Liver (tissue), 8 donors: ENCODE measurements at regions not wholly inside any gene's neighbourhood (a gene's known extent, or its start where the extent isn't known, plus 50 kb on each side); places are given as distances from the start of the nearest gene placed in this dataset.

Experiments
- DNase-seq: peaks from one replicate; pipeline ENCODE4 v3.0.0-alpha.2; 2017; ENCODE audit warnings: low spot score
- H3K27ac ChIP-seq, 2 donors: one replicate each; pipeline ENCODE4 v1.7.0; 2013; ENCODE audit warnings: inconsistent platforms in 2 of 2, low read length in 2 of 2, control low read depth in 1 of 2, low read depth in 1 of 2, mild to moderate bottlenecking in 1 of 2
- H3K27me3 ChIP-seq, 4 donors: one replicate each; pipeline versions ENCODE4 v1.6.1 to v1.7.0; 2013; ENCODE audit warnings: low read length in 3 of 4, inconsistent platforms in 1 of 4, mild to moderate bottlenecking in 1 of 4, moderate library complexity in 1 of 4; ENCODE audit not compliant: control insufficient read depth in 4 of 4, insufficient read depth in 4 of 4
- H3K36me3 ChIP-seq, 4 donors: one replicate each; pipeline versions ENCODE4 v1.6.1 to v1.7.0; 2013; ENCODE audit warnings: low read length in 3 of 4, mild to moderate bottlenecking in 3 of 4, low read depth in 1 of 4, moderate library complexity in 1 of 4; ENCODE audit not compliant: control insufficient read depth in 4 of 4, insufficient read depth in 3 of 4
- H3K4me1 ChIP-seq, 4 donors: one replicate each; pipeline versions ENCODE4 v1.6.1 to v1.7.0; 2013; ENCODE audit warnings: low read length in 3 of 4, mild to moderate bottlenecking in 3 of 4, moderate library complexity in 1 of 4; ENCODE audit not compliant: control insufficient read depth in 4 of 4, insufficient read depth in 4 of 4
- H3K4me3 ChIP-seq, 3 donors: one replicate each; pipeline versions ENCODE4 v1.6.1 to v1.7.0; 2013; ENCODE audit warnings: low read length in 3 of 3, control low read depth in 1 of 3, low read depth in 1 of 3, mild to moderate bottlenecking in 1 of 3
- H3K9ac ChIP-seq, 2 donors: one replicate each; pipeline ENCODE4 v1.7.0; 2013; ENCODE audit warnings: low read length in 2 of 2, mild to moderate bottlenecking in 2 of 2, moderate library complexity in 2 of 2, control low read depth in 1 of 2, low read depth in 1 of 2
- H3K9me3 ChIP-seq, 4 donors: one replicate each; pipeline versions ENCODE4 v1.6.1 to v1.7.0; 2013; ENCODE audit warnings: low read length in 3 of 4; ENCODE audit not compliant: control insufficient read depth in 4 of 4
- ATF3 ChIP-seq: IDR thresholded peaks from 2 replicates; pipeline ENCODE4 v1.6.1; 2016; ENCODE audit warnings: antibody characterized with exemption
- CTCF ChIP-seq: fragments of 150-350 bp; IDR thresholded peaks from 2 replicates; pipeline ENCODE4 v1.5.1; 2017; ENCODE audit warnings: improper control_type of control experiment, low read depth, low read length; ENCODE audit not compliant: missing input control
- EGR1 ChIP-seq, 2 donors: IDR thresholded peaks; 2 replicates each; pipeline ENCODE4 v1.6.1; 2016 to 2018; ENCODE audit warnings: antibody characterized with exemption in 2 of 2, low read depth in 2 of 2
- FOXA1 ChIP-seq: IDR thresholded peaks from 2 replicates; pipeline ENCODE4 v1.6.1; 2016; ENCODE audit warnings: antibody characterized with exemption
- FOXA2 ChIP-seq: IDR thresholded peaks from 2 replicates; pipeline ENCODE4 v1.6.1; 2016; ENCODE audit warnings: antibody characterized with exemption
- GABPA ChIP-seq, 2 donors: IDR thresholded peaks in 1 of 2; conservative IDR thresholded peaks in 1 of 2; 2 replicates each; pipeline ENCODE4 v1.6.1; 2016; ENCODE audit warnings: antibody characterized with exemption in 2 of 2, mild to moderate bottlenecking in 1 of 2, moderate library complexity in 1 of 2
- HNF4A ChIP-seq, 2 donors: conservative IDR thresholded peaks; 2 replicates each; pipeline ENCODE4 v1.6.1; 2016; ENCODE audit warnings: antibody characterized with exemption in 2 of 2, mild to moderate bottlenecking in 2 of 2
- HNF4G ChIP-seq: IDR thresholded peaks from 2 replicates; pipeline ENCODE4 v1.6.1; 2016; ENCODE audit warnings: antibody characterized with exemption
- JUND ChIP-seq, 2 donors: IDR thresholded peaks; 2 replicates each; pipeline ENCODE4 v1.6.1; 2016; ENCODE audit warnings: antibody characterized with exemption in 2 of 2
- MAX ChIP-seq: IDR thresholded peaks from 2 replicates; pipeline ENCODE4 v1.6.1; 2016; ENCODE audit warnings: antibody characterized with exemption
- NR2F2 ChIP-seq: IDR thresholded peaks from 2 replicates; pipeline ENCODE4 v1.6.1; 2016; ENCODE audit warnings: antibody characterized with exemption
- RAD21 ChIP-seq, 2 donors: IDR thresholded peaks; 2 replicates each; pipeline ENCODE4 v1.6.1; 2016; ENCODE audit warnings: antibody characterized with exemption in 2 of 2, mild to moderate bottlenecking in 2 of 2
- REST ChIP-seq: IDR thresholded peaks from 2 replicates; pipeline ENCODE4 v1.6.1; 2016; ENCODE audit warnings: antibody characterized with exemption, mild to moderate bottlenecking
- RXRA ChIP-seq, 2 donors: IDR thresholded peaks; 2 replicates each; pipeline ENCODE4 v1.6.1; 2017 to 2018; ENCODE audit warnings: antibody characterized with exemption in 2 of 2, mild to moderate bottlenecking in 1 of 2
- SP1 ChIP-seq: IDR thresholded peaks from 2 replicates; pipeline ENCODE4 v1.6.1; 2018; ENCODE audit warnings: antibody characterized with exemption, mild to moderate bottlenecking
- TAF1 ChIP-seq: conservative IDR thresholded peaks from 2 replicates; pipeline ENCODE4 v1.6.1; 2016; ENCODE audit warnings: antibody characterized with exemption, mild to moderate bottlenecking
- YY1 ChIP-seq: IDR thresholded peaks from 2 replicates; pipeline ENCODE4 v1.6.1; 2016; ENCODE audit warnings: antibody characterized with exemption, mild to moderate bottlenecking
- ZBTB33 ChIP-seq: IDR thresholded peaks from 2 replicates; pipeline ENCODE4 v1.6.1; 2016; ENCODE audit warnings: antibody characterized with exemption
- whole genome bisulfite sequencing: extraction: QIAGEN DNeasy Blood & Tissue Kit; methylation state at CpG from one replicate; pipeline ENCODE4 v1.1.7; 2013; 5-methylcytosine and 5-hydroxymethylcytosine counted together
- donor health status: healthy.
- donor health status: healthy.
- donor health status: healthy.
- donor health status: healthy.
- donor health status: healthy.

- H3K27ac ChIP-seq, result no peak overlapping the region
- H3K4me1 ChIP-seq, result peaks cover 0 to 35% (median 10%) of the 10 kb centered on the region in 4 donors
- H3K36me3 ChIP-seq, result no peaks in the 10 kb centered on the region
- no peaks in the 10 kb centered on the region for H3K27me3 ChIP-seq
- no peak overlapping the region for H3K4me3 ChIP-seq
- DNase-seq, result no peak
- H3K9ac ChIP-seq, result no peak overlapping the region
- peak; percentile 20 to 36 for TF ChIP-seq HNF4A (conservative IDR thresholded peaks at IDR 0.05)
- no peak for TF ChIP-seq JUND (IDR thresholded peaks at IDR 0.05)
- no peaks in the 10 kb centered on the region for H3K9me3 ChIP-seq
Measured at GRCh38 chr4:73348185-73348584, 55.9 kb upstream of the ALB start.

GRCh38 chr4:73347497-73347896, 56.6 kb upstream of the ALB start:
- Histone ChIP-seq H3K4me1 (peaks cover 0 to 37% (median 12%) of the 10 kb centered on the region in 4 donors), H3K9me3 (no peaks in the 10 kb centered on the region), H3K27ac (no peak overlapping the region), H3K36me3 (no peaks in the 10 kb centered on the region), H3K27me3 (no peaks in the 10 kb centered on the region), H3K9ac (no peak overlapping the region), H3K4me3 (no peak overlapping the region)
- no peak for TF ChIP-seq CTCF
- no peak for TF ChIP-seq SP1
- TF ChIP-seq REST, result no peak
- no peak for TF ChIP-seq TAF1
- no peak for DNase-seq

GRCh38 chr4:73345399-73345975, 58.6 kb upstream of the ALB start:
- H3K9me3 ChIP-seq, result no peaks in the 10 kb centered on the region
- H3K9ac ChIP-seq, result peak overlapping the region in 1 of 2 donors; percentile 94
- 20% methylated on average over 4 of the region's 4 CpGs for WGBS
- H3K36me3 ChIP-seq, result no peaks in the 10 kb centered on the region
- peak overlapping the region in 2 of 3 donors; percentile 37 to 60 for H3K4me3 ChIP-seq
- peaks cover 0 to 50% (median 23%) of the 10 kb centered on the region in 4 donors for H3K4me1 ChIP-seq
- H3K27me3 ChIP-seq, result no peaks in the 10 kb centered on the region
- H3K27ac ChIP-seq, result peak overlapping the region; percentile 80 to 83
- DNase-seq, result no peak
- TF ChIP-seq HNF4G, result peak; percentile 76
- TF ChIP-seq CTCF, result peak; percentile 16
- no peak for TF ChIP-seq MAX
- peak; percentile 54 to 86 for TF ChIP-seq RXRA (IDR thresholded peaks at IDR 0.05)
- TF ChIP-seq HNF4A (conservative IDR thresholded peaks at IDR 0.05), result peak; percentile 94 to 99
- TF ChIP-seq FOXA1, result peak; percentile 71
- TF ChIP-seq ZBTB33, result peak; percentile 79
- TF ChIP-seq ATF3, result peak; percentile 47
- TF ChIP-seq GABPA (IDR thresholded peaks at IDR 0.05 in 1 of 2, conservative IDR thresholded peaks at IDR 0.05 in 1 of 2), result peak in 1 of 2 donors; percentile 46
- peak in 1 of 2 donors; percentile 62 for TF ChIP-seq JUND (IDR thresholded peaks at IDR 0.05)
- TF ChIP-seq NR2F2, result peak; percentile 53
- peak; percentile 94 for TF ChIP-seq TAF1
- TF ChIP-seq FOXA2, result peak; percentile 69
- peak; percentile 80 for TF ChIP-seq YY1
- TF ChIP-seq SP1, result peak; percentile 82
- TF ChIP-seq EGR1 (IDR thresholded peaks at IDR 0.05; ENCODE audit: low read depth in 2 of 2), result peak in 1 of 2 donors; percentile 23
- TF ChIP-seq RAD21 (IDR thresholded peaks at IDR 0.05), result peak; percentile 39 to 45
